Ishikawa (cell line): ENCODE measurements at regions not wholly inside any gene's neighbourhood (a gene's known extent, or its start where the extent isn't known, plus 50 kb on each side); places are given as distances from the start of the nearest gene placed in this dataset.

ENCODE experiments used
- CEBPB ChIP-seq: IDR thresholded peaks from 2 replicates; pipeline ENCODE4 v1.6.1; 2012
- CREB1 ChIP-seq: IDR thresholded peaks from 2 replicates; pipeline ENCODE4 v1.6.1; 2012; ENCODE audit warnings: low read depth
- EGR1 ChIP-seq: IDR thresholded peaks from 2 replicates; pipeline ENCODE4 v1.6.1; 2012
- EP300 ChIP-seq: IDR thresholded peaks from 2 replicates; pipeline ENCODE4 v1.6.1; 2012; ENCODE audit warnings: borderline replicate concordance
- FOXM1 ChIP-seq: IDR thresholded peaks from 2 replicates; pipeline ENCODE4 v1.6.1; 2012; ENCODE audit warnings: low read depth, borderline replicate concordance
- MAX ChIP-seq: IDR thresholded peaks from 2 replicates; pipeline ENCODE4 v1.6.1; 2012
- NFIC ChIP-seq: IDR thresholded peaks from 2 replicates; pipeline ENCODE4 v1.6.1; 2012
- RAD21 ChIP-seq: IDR thresholded peaks from 2 replicates; pipeline ENCODE4 v1.6.1; 2012; ENCODE audit warnings: low read depth
- REST ChIP-seq: IDR thresholded peaks from 2 replicates; pipeline ENCODE4 v1.6.1; 2012; ENCODE audit warnings: low read depth, mild to moderate bottlenecking
- TAF1 ChIP-seq: IDR thresholded peaks from 2 replicates; pipeline ENCODE4 v1.6.1; 2012; ENCODE audit warnings: low read depth, mild to moderate bottlenecking
- TCF12 ChIP-seq: IDR thresholded peaks from 2 replicates; pipeline ENCODE4 v1.6.1; 2012; ENCODE audit warnings: low read depth
- TEAD4 ChIP-seq: IDR thresholded peaks from 2 replicates; pipeline ENCODE4 v1.6.1; 2012
- USF1 ChIP-seq: IDR thresholded peaks from 2 replicates; pipeline ENCODE4 v1.6.1; 2012
- YY1 ChIP-seq: IDR thresholded peaks from 2 replicates; pipeline ENCODE4 v1.6.1; 2012; ENCODE audit warnings: low read depth
- ZBTB7A ChIP-seq: IDR thresholded peaks from 2 replicates; pipeline ENCODE4 v1.6.1; 2012; ENCODE audit warnings: low read depth

- TF ChIP-seq YY1 = no peak
- no peak for TF ChIP-seq FOXM1
- no peak for TF ChIP-seq EGR1
- no peak for TF ChIP-seq NFIC
- no peak for TF ChIP-seq TCF12
- TF ChIP-seq REST = no peak
- TF ChIP-seq EP300 = no peak
- TF ChIP-seq CEBPB = no peak
Observed at GRCh38 chr2:4715065-4715464, 977.1 kb upstream of the SOX11 start.

- no peak for TF ChIP-seq MAX
- no peak for TF ChIP-seq CREB1
- TF ChIP-seq CEBPB = no peak
- TF ChIP-seq USF1 = no peak
Observed at GRCh38 chr2:4718777-4719176, 973.4 kb upstream of the SOX11 start.

- TF ChIP-seq EGR1 (no peak), ZBTB7A (no peak), CREB1 (no peak), YY1 (no peak), MAX (no peak), REST (no peak), FOXM1 (no peak), NFIC (no peak), TEAD4 (no peak), USF1 (no peak), EP300 (no peak), CEBPB (no peak), TAF1 (no peak), RAD21 (no peak), TCF12 (no peak)
Observed at GRCh38 chr2:4725618-4726017, 966.6 kb upstream of the SOX11 start.

- no peak for TF ChIP-seq FOXM1
- TF ChIP-seq ZBTB7A = no peak
- no peak for TF ChIP-seq YY1
Observed at GRCh38 chr2:4732560-4732959, 959.6 kb upstream of the SOX11 start.

GRCh38 chr2:4745056-4745991, 946.9 kb upstream of the SOX11 start:
- TF ChIP-seq FOXM1 = no peak
- TF ChIP-seq REST = no peak
- no peak for TF ChIP-seq YY1
- no peak for TF ChIP-seq TAF1
- TF ChIP-seq USF1 = no peak
